Fibroblast of skin of left quadriceps (primary cell): ENCODE measurements at regions not wholly inside any gene's neighbourhood (a gene's known extent, or its start where the extent isn't known, plus 50 kb on each side); places are given as distances from the start of the nearest gene placed in this dataset.

Source experiments
- DNase-seq, 2 experiments: peaks; one replicate each; pipeline ENCODE4 v3.0.0-alpha.2; 2013; ENCODE audit warnings: low read depth in 2 of 2

- DNase-seq: no peak
These were observed 1419.0 kb downstream of the TBC1D22A start for GRCh38 chr22:48181263-48181955.

DNA sequence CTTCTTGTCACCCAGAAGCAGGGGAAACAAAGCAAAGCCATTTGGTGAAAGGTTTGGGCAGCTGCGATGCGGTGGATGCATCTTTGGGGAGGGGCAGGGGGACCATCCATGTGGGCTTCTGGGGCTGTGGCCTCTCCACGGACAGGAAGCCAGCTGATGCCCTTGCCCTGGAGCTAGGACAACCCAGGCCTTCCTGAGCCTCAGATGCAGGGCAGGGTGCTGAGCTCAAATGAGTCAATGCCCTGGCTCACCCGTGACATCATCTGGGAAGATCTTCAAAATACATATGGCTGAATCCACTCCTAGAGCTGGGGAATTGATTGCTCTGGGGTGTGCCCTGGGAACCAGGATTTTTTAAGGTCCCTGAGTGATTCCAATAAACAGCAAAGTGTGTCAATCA lies 1418.2 kb downstream of the TBC1D22A start:
- DNase-seq: no peak

DNA sequence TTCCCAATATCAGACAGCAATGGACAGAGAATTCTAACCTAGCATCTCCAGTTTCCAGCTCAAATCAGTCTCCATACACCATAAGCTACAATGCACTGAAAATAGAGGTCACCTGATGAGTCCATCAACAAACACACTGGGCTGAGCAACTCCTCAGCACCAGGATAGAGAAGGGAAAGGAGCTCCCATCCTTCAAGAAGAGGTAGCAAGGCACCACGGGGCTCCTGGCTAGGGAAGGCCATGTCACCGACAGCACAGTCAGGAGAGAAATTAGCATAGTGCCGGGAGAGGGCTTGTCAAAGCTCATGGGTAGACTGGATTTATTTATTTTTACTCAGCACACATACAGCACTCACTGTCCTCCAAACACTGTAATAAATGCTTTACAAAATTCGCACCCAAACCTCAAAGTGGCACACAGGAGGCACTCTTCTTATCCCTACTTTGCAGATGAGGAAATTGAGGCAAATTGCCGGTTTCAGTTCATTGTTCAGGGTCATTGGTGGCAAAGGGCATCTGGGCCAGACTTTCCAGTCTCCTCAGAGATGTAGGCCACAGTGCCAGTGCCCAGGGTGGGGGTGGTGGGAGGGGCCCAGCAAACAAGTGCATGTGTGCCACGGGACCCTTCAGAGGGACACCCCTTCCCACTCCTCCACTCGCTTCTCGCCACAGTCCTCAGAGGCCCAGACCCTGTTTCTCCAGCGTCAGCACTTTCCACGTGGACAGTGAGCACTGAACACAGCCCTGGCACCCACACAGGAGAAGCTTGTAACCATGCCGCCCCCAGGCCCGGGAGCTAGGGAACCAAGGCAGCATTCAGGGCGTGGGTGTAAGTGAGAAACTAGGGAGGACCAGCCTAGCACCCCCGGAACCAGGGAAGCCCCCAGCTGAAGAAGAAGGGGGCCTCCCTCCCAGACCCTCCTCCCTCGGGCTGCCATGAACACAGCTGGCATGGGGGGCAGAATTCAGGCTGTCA lies 1417.4 kb downstream of the TBC1D22A start:
- no peak for DNase-seq

- DNase-seq: no peak
These were observed 1416.1 kb downstream of the TBC1D22A start for GRCh38 chr22:48178536-48178935.

DNA sequence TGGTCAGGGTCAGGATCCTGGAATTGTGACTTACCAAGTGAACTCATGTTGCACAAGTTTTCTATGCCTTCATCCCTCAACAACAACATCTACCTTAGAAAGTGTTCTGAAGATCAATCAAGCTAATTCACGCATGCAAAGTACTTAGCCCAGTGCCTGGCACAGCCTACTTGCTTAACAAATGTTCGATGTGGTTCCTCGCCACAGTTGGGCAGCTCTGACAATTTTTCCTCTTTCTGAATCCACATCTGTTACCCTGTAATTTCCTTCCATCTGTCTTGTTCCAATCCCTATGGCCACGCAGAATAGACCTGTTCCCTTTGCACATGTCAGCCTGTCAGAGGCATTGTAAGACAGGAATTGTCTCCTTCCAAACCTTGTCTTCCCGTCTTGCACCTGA lies 1415.2 kb downstream of the TBC1D22A start:
- DNase-seq: no peak

DNA sequence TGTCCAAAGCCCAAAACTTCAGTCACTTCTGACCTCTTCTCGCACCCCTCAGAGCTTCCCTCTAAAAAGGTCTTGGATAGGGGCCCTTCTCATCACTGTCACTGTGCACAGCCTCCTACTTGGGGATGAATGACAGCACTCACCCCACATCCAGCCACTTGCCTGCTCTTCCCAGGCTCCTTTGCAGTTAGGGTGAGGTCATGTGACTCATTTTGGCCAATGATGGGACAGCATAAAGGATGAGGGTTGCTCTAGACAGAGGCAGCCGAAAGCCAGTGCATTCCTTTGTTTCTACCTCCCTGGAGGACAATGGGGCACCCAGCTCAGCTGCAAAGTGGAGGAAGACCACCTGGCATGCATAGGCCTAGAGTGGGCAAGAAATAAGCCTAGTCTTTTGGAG lies 1413.3 kb downstream of the TBC1D22A start:
- no peak for DNase-seq

DNA sequence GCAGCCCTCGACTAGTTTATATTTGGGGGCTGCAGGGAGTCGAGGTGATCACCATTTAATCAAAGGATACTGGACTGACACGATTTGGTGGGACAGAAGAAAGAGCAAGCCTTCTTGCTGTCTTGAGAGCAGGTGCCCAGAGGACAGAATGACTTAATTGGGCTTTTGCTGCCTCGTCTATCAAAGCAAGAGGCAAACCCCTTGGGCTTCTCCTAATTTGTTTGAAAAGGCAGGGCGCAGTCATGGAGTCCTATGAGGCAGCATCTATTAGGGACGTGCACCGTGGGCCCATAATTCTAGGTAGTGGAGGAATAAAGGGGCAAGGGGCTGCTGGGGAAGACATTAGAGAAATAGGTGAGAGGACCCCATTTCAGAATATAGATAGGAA lies 1411.3 kb downstream of the TBC1D22A start:
- no peak for DNase-seq

DNA sequence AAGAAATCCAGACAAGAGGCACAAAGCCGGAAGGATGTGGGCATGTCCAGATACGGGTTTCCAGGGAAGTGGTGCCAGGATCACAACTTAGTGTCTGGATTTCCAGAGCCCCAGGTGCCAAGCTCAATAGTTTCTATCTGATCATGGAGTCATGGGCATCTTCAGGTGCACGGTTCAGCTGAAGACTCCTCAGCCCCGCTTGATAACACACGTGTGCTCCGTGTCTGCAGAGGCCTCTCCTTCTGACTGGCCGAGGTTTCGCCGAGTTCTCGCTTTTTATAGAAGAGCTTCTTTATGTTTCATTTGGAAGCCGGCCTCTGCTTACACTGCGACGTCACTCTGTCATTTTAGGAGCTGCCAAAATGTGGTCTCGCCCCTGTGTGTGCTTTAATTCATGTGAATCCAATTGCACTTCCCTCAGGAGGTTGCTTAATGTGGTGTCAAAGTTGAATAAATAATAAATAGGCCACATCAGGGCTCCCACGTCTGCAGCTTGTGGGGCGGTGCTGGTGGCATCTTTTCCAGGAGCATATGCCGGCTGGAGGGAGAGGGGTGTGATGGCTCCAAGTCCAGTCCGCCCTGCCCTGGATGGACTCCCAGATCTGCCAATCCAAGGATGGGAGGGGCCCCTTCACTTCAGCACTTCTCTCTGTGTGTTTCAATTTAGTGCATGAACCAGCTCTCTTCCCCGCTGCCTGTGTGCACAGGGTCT lies 1410.8 kb downstream of the TBC1D22A start:
- DNase-seq: no peak

DNA sequence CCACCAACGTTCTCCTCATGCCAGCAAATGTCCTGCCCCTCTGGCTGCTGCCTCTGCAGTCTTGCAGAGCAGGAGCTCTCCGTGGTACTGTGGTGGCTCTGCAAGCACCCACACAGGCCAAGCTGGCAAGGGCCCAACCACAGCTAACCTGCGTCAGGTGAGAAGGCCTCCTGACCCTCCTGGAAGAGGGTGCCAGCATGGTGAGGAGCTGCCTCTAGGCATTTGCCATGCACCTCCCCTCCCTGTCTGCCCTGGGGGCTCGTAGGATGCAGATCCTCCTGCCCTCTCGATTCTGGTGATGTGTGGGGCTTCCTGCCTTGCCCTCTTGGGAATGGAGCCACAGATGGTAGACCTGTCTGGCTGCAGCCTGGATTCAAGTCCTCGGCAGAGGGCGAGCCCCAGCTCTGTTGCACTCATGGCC lies 1408.8 kb downstream of the TBC1D22A start:
- DNase-seq: no peak

DNA sequence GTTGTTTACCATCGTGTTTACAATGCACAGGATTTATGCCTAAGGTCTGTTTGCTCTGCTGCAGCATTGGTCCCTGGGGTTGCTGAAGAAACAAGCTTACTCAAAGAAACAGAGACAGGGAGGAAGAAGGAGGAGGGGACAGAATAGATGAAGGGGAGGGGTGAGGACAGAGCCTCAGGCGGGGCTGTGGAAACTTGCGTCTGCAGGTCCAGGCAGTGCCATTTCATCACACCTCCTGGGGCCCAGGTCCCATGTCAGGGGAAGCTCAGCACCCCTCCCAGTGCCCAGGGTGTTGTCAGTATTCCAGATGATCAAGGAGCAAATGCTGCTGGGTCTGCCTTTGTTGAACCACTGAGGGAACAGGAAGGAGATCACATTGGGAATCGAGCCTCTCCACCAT lies 1406.8 kb downstream of the TBC1D22A start:
- DNase-seq: no peak

GRCh38 chr22:48167238-48167637 lies 1404.8 kb downstream of the TBC1D22A start:
- no peak for DNase-seq

DNA sequence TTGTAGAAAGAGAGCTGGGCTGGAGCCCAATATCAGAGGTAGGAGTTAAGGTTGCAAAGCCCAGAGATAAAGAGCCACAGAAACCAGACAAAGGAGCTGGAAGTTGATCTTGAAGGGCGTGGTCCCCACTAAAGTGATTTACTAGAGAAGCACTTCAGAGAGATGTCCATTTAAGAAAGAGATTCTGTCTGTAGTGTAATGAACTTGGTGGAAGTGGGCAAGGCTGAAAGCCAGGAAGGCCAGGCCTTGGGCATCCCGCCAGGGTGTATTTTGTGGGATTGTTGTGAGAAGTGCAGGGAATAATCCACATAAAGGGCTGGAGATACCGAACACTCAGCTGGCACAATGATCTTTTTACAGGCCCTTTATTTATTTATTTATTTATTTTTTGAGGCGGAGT lies 1398.8 kb downstream of the TBC1D22A start:
- no peak for DNase-seq

DNA sequence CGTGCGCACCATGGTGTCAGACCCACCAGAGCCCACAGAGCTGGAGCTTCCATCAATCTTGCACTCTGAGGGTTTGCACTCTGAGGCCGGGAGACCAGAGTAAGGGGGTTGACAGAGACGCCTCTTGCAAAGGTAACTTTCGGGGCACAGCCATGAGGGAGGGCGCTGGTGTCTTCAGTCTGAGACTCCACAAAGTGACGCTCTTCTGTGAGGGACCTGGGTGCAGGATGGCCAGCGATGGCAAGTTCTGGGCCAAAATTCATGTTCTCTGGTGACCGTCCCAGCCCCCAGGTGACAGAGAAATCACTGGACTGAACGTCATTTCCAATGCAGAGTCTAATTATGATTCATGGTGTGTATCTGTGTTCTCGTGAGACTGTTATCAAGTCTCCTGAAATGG lies 1395.2 kb downstream of the TBC1D22A start:
- no peak for DNase-seq

DNA sequence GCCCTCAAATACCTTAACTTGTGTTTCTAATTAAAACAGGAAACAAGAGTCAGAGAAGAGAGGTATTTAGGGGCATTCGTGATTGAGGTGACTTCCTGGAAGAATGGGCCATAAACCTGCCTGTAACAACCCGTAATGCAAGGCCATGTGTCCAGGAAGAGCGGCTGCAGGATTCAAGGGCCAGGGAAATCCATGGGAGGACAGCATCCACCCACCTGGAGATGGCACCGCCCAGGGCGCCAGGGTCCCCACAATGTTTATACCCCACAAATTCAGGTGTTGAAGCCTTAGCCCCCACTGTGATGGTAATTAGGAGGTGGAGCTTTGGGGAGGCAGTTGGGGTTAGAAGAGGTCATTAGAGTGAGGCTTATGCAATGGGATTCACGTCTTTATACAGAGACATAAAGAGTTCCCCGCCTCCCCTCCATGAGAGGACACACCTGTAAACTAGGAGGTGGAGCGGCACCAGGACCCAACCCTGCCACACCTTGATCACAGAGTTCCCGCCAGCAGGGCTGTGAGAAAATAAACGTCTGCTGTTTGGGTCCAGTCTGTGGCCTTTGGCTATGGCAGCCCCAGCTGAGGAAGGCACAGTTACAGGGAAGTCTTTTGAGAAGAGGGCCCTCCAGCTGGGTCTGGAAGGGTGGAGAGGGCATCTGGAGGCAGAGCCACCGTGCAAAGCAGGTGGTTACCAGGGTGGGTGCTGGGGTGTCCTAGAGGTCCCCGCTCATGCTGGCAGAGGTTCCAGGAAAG lies 1394.3 kb downstream of the TBC1D22A start:
- no peak for DNase-seq

DNA sequence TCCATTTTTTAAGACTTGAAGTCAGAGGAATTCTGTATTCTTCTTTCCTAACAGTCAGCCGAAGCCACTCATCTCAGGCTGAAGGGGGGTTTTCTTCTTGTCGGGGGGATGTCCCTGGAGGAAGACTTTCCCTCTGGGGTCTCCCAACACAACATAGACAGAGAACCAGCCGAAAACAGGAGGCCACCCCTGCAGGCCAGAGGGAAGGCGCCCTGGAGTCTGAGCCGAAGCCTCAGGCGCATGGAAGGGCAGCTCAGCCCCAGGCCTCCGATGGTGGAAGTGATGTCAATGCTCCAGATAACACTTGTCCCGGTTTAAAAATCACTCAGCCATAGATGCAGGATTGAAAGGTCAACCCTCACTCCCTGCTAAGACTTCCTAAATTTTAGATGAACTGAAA lies 1393.0 kb downstream of the TBC1D22A start:
- no peak for DNase-seq

- DNase-seq: no peak
These were observed 1392.4 kb downstream of the TBC1D22A start for GRCh38 chr22:48154943-48155240.

GRCh38 chr22:48154169-48154942 lies 1391.9 kb downstream of the TBC1D22A start:
- DNase-seq: no peak

DNA sequence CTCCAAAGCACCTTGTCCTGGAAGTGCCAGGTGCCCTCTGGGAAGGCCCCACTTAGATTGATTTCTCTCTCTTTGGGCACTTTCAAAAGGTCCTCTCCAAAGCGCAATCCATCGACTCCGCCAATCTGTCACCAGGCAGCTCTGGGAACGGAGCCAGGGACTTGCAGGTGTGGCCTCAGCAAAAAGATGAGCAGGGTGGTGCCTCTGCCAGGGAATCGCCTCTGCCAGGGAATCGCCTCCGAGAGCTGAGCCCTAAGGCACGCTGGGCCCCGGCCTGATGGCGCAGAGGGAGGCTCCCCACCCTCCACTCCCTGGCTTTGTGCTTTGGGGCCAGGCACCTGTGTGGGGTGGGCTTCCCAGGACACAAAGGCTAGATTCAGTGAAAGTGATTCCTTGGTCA lies 1391.3 kb downstream of the TBC1D22A start:
- DNase-seq: no peak

- DNase-seq: no peak
These were observed 1390.5 kb downstream of the TBC1D22A start for GRCh38 chr22:48152916-48153315.

GRCh38 chr22:48152164-48152775 lies 1389.8 kb downstream of the TBC1D22A start:
- DNase-seq: no peak

DNA sequence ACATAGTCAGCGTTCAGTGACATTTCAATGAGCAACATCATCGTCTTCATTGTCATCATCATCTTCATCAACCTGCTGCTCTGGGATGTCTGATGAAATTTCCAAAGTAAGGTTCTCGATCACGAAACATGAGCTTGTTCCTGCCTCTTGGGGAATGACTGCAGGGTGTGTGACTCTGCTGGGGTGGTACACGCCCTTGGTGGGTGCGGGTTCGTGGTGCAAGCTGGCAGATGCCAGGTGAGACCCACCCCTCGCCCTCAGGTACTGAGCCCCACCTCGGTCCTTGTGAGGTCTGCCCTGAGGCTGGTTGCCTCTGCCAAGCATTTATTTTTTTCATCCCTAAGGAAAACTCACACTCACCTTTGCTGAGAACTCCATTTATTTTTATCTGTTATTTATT lies 1389.2 kb downstream of the TBC1D22A start:
- no peak for DNase-seq
